HG02970 (cell line): ENCODE measurements at regions not wholly inside any gene's neighbourhood (a gene's known extent, or its start where the extent isn't known, plus 50 kb on each side); places are given as distances from the start of the nearest gene placed in this dataset.

ENCODE experiments used
- ATAC-seq: cut with Tn5 transposase; IDR thresholded peaks from one replicate; pipeline ENCODE4 v1.9.1; 2021; ENCODE audit warnings: mild to moderate bottlenecking, moderate library complexity, moderate number of reproducible peaks; ENCODE audit not compliant: unreplicated experiment, low FRiP score

GRCh38 chr1:187283984-187284383 lies 455.2 kb downstream of the PLA2G4A start:
- no peak for ATAC-seq

DNA sequence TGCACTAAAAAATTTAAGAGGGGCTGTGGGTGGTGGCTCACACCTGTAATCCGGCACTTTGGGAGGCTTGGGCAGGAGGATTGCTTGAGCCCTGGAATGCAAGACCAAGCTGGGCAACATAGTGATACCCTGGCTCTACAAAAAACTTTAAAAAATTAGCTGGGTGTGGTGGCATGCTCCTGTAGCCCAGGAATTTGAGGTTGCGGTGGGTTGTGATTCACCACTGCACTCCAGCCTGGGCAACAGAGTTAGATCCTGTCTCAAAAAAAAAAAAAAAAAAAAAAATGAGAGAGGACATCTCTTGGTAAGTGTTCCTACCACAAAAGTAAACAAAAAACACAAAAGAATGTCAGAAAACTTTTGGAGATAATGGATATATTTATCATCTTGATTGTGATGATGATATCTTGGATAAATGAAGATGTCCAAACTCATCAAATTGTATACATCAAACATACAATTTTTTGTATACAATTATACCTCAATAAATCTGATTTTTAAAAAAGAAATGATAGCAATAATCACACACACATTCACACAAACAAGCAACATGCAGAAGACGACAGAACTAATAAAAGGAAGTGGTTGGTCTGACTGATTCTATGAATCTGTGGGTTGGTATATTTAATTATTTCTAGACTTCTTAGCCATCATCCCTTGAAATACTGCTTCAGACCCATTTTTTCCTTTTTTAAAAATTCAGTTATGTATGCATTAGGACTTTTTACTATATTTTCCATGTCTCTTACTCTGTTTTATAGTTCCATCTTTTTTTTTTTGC lies 465.9 kb downstream of the PLA2G4A start:
- ATAC-seq, result no peak

DNA sequence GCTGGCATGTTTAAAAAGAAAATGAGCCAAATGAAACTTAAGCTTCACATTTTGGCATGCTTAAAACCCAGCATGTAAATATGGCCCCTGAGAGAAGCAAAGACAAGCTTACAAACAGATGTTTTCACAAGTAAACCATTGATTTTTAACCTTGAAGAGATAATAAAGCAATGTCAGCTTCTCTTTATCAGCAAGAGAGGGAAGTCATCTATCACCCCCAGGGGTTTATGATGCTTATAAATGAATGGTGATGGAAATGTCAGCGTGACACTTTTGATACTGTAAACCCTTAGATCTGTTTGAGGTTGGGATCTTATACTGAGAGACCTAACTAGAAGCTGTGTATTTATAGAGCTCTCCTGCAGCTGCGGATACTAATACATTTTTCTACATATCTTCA lies 471.3 kb downstream of the PLA2G4A start:
- no peak for ATAC-seq

DNA sequence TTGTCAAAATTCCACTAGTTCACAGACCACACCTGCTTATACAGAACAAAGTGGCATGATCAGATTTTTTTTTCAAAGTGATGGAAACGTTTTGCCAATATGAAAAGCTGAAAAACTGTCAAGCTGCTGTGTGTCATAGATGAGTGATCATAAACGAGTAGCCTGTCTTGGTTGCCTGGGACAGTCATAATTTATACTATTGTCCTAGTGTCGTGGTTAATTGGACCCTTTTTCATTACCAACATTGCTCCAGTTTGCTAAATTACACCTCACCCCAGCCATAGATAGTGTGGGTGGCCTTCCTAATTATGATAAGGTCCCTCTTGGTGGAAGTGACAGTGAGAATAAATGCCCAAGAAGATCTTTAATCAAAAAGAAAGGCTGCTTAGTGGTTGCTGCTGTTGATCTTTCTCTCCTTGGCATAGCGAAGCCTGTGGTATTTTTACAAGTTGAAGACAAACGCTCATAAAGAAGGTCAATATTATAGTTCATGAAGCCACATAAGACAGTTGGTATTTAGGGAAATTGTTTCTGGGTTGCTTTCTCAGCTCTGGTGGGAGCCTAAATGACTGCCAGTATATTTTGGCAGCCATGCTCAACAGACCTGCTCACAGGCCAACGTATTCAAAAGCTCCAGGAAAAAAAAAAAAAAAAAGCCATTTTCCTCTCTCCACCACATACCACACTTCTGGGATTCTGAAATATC lies 478.1 kb downstream of the PLA2G4A start:
- ATAC-seq, result no peak

DNA sequence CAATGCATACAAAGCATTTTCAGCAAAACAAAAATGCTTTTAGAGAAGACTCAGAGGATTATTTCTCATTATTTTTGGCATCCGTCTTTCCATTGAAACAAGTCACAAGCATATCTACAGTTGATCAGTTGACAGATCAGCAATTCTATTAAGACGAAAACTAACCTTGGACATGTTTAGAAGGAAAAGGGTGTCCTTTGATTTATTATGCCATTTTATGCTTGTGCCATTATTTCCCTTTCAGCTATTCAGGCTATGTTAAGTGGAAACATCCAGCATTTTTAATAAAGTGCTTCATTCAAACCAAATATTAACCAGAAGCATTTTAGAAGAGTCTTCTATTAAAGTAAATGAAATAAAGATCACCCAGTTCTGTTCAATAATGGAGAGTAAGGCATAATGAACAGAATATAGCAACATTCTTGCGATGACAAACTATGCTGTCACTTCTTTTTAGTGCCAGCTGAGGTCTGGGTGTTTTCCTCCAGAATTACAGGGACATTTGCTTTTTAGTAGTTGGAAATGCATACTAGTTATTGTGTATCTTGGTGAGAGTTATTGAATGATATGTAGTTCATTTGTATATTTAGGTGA lies 481.4 kb downstream of the PLA2G4A start:
- no peak for ATAC-seq

- ATAC-seq, result no peak
These were observed 484.4 kb downstream of the PLA2G4A start for GRCh38 chr1:187313115-187313514.

DNA sequence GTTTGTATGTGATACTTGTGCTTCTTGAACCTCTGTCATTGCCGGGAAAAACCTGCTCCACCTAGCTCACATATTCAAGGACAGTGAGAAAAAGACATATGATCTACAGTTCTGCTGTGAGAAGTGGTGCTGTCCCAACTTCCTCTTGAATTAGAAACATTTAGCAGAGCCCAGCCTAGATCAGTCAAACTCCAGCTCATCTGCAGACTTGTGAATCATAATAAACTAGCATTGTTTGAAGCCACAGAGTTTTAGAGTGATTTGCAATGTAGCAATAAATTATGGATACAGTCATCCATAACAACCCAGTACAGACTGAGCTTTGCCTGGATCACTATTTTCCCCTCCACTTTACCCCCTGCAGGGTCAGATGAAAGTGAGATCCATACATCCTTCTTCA lies 497.8 kb downstream of the PLA2G4A start:
- no peak for ATAC-seq

DNA sequence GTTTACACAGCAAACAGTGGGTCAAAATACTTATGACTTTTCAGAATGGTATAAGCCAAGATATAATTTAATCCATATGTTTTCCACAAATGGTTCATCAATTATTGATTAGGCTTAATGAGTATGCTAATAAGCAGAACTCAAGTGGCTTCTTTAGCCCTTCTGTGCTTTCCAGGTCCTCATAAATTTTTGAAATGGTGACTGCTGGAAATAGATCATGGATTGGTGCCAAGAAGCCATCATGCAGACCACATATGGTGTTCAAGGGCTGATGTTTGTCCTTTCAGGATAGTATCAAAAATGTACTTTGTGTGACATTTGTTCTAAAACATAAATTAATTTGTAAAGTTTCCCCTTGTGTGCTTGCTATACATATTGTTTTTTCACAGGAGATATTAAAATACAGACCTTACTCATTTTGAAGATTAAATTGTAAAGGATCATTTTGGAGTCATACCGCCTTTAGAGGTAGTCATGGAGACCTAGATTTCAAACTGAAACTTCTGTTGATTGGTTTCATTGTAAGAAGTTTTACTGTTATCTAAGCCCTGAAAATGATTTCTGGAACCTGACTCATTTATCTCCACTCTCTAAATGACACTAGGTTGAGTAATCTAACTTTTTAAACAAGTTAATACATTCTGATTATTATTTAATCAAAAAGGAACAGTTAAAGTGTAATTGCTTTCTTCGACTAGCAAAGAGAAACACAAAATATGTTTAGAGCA lies 507.9 kb downstream of the PLA2G4A start:
- ATAC-seq, result no peak

DNA sequence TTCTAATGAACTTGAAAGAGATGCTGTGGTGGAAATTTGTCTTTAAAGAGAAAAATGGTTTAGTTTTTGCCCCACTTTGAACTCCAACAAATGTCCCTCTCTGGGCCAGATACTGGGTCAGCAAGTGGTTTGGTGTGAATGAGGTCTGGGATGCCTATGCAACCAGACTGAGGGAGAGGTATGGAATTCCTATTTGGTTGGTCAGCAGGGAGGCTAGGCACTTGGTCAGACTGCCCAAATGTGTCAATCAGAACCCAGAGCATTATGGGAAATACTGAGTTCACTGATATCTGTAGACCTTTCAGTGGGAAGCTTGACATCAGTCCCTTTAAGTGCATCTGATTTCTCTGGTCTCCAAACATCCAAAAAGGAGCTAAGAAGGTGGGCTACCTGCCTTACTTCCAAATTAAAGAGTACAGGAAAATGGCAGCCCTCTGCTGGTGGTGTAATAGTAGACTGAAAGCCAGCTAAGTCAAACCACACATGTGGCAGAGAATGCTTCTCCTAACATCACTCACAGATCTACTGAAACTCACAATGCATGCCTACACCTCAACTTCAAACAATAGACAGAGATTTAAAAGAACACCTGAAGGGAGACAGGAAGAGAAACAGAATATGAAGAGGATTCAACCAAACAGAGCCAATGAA lies 510.1 kb downstream of the PLA2G4A start:
- ATAC-seq, result no peak

DNA sequence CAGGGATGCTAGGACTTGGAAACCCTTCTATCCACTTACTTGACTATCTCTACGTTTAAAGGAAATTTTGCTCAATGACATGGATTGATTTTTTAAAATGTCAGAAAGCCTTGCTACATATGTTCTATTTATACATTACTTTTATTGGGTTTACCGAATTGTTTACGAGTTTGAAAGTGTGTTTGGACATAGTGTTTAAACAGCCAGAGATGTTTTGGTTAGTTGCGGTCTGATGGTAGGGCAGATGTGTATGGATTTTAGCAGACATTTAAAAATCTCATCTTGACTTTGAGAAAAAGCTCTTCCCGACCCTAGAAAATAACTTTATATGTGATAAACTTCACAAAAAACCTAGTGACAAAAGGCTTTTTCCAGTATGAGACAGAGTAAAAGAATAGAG lies 513.7 kb downstream of the PLA2G4A start:
- no peak for ATAC-seq

DNA sequence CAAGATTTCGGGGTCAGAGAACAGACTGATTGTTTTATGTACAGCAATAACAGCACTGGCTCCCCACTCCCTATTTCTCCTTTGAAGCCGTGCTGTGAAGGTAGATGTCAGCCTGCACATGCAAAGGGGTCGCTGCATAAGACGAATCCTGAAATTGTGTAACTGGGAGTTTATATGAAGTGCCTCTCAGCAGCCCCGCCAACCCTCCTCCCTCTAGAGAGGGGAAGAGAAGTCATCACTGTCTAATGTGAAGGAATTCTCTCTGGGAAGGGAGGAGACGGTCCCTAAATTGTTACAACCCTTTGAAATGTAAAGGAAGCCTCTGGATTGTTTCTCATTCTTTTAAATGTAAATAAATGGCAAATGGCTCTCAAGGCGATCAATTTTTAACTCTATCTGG lies 545.3 kb downstream of the PLA2G4A start:
- no peak for ATAC-seq

GRCh38 chr1:187374742-187375141 lies 546.0 kb downstream of the PLA2G4A start:
- no peak for ATAC-seq

GRCh38 chr1:187383366-187383765 lies 554.6 kb downstream of the PLA2G4A start:
- ATAC-seq, result no peak

- no peak for ATAC-seq
These were observed 555.8 kb downstream of the PLA2G4A start for GRCh38 chr1:187384504-187384903.

DNA sequence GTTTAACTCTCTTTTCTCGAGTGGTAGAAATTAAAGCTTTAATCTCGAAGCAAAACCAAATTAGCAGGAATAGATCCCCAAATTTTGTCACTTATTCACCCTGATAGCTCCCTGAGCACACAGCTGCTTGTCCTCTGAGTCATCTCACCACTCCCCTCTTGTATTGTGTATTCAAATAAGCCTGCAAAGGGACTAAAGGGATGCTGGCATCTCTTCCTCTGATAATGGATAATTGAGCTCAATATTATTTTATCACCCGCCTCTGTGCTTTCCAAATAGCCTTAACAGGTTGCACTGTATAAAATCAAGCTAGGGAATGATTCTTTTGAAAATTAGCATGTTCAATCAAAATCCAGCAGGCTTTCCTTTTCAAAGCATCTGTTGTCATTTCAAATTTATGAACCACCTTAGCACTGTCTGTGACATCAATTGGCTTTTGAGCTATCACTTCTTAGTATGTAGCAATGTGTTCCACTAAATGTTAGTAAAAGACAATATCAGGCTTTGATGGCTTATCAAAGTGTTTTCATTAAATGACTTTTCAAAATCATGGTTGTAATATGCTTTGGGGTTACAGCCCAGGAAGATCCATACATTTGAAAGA lies 561.6 kb downstream of the PLA2G4A start:
- no peak for ATAC-seq

- ATAC-seq, result no peak
These were observed 567.5 kb downstream of the PLA2G4A start for GRCh38 chr1:187396226-187396625.

DNA sequence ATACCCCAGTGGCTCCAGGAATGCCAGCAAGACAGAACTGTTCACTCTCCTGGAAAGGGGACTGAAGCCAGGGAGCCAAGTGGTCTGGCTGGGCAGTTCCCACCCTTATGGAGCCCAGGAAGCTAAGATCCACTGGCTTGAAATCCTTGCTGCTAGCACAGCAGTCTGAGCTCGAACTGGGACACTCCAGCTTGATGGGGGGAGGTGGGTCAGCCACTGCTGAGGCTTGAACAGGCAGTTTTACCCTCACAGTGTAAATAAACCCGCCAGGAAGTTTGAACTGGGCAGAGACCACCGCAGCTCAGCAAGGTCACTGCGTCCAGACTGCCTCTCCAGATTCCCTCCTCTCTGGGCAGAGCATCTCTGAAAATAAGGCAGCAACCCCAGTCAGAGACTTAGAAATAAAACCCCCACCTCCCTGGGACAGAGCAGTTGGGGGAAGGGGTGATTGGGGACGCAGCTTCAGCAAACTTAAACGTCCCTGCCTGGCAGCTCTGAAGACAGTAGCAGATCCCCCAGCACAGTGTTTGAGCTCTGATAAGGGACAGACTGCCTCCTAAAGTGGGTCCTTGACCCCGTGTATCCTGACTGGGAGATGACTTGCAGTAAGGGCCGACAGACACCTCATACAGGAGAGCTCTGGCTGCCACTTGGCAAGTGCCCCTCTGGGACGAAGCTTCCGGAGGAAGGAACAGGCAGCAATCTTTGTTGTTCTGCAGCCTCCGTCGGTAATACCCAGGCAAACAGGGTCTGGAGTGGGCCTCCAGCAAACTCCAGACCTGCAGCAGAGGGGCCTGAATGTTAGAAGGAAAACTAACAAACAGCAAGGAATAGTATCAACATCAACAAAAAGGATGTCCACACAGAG lies 568.4 kb downstream of the PLA2G4A start:
- ATAC-seq, result no peak

GRCh38 chr1:187408212-187409004 lies 579.7 kb downstream of the PLA2G4A start:
- no peak for ATAC-seq
